Hematopoietic multipotent progenitor cell treated with erythropoietin and hydrocortisone succinate and interleukin-3 and kit ligand, for 6 days (in vitro differentiated cells): ENCODE measurements at regions not wholly inside any gene's neighbourhood (a gene's known extent, or its start where the extent isn't known, plus 50 kb on each side); places are given as distances from the start of the nearest gene placed in this dataset.

Experiments
- DNase-seq: peaks from one replicate; pipeline ENCODE4 v3.0.0-alpha.2; 2015

DNA sequence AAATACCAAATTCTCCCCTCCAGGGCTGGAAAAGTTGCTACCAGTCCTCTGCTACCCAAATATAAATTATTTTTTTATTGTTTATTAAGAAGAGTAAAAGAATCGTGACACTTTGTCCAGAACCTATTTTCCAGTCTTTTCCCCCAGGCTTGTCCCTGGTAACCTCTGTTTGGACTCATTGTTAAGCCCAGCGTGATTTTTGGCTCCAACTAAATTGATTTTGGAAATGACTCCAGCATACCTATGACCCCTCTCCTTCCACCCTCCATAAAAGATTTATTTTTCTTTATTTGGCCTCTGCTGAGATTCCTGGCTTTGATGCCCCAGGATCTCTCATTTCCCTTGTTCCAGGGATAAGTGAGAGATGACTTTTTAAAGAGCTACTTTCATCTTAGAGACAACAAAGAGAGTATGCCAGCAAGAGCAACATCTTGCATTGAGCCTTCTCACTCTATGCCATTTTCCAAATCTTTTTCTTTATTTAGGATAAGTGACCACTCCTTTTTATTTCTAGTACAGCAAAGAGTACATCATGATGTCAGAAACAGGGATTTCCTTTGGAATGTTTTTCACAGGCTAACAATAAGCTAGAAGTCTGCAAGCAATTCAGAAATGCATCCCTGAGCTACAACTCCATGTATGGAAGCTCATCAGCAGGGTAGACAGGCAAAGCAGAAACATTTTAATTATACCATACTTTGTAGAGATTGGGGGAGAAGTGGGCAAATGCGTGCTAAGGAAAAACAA is 75.8 kb downstream of the DAD1 start:
- DNase-seq, result no peak

DNA sequence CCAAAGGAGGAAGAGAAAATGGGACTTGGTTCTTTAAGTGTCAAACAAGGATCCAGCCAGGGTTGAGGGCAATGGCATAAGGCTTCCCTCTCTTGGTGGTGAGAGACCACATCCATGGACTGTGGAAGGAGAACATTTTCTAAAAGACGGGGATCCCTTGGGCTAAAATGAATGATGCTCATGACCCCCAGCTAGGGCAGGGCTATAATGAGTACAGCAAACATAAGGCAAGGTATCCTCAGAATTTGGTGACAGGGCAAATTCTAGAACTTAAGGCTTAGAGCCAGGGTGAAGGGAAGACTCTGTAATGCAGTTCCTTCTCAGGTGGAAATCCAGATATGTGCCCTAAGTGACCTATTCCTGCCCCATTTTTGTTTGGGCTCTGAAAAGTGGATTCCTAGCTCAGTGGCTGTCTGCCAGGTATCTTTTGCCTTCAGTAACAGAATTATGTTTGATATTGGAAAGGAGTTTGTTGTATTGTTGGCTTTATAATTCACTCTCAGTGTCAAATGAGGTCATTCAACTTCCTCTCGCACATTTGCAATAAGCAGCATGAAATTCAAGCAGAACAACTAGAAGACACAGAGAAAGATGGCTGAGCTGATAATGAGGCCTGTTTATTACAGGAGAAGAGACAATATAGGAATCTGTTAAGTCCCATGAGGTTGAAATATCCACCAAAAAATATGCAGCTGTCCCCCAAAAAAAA is 76.8 kb downstream of the DAD1 start:
- peak; percentile 30 for DNase-seq

DNA sequence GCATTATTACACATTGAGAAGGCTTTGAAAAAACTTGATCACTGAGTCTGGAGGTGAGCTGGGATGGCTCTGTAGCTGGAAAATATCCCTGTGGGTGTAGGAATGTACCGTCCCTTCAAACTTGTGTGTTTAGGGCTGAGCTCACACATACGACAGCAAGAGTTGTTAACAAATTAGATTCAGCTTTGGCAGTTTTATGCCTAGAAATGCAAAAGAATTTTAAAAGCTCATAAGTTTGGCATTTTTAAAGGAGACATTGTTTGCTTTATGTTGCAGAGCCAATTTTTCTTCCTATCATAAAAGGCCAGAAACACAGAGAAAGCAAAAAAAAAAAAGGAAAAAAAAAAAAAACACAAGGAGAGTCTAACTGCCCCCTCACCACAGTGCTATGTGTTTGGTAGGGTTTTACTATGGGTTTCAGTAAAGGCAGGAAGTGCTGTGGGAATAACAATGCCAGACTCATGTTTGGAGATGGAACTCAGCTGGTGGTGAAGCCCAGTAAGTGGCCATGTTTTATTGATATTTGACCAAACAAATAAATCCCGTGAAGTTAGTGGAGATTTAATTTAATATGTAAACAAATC is 78.4 kb downstream of the DAD1 start:
- DNase-seq, result no peak

DNA sequence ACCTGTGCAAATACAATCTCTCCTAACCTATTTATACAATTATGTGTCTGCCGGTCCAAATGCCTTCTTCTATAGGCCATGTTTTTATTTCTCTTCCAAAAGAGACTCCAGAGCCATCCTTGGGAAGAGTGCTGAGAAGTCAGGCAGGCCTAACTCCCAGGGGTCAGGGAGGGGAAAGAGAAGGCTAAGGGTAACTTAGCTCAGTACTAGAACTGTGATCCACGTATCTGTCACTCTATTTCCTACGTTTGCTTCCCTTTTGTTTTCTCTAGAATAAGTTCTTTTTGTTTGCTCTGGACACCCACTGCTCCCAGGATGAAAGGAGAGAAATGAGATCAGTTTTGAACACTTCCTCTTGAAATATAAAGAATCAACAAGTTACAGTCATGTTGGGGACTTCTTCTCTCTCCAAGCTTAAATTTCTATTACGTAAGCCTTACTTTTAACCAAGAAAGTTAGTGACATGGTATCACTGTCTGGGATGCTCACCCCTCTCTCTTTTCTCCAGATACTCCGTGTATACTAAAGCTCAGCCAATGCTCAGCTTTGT is 79.2 kb downstream of the DAD1 start:
- no peak for DNase-seq

DNA sequence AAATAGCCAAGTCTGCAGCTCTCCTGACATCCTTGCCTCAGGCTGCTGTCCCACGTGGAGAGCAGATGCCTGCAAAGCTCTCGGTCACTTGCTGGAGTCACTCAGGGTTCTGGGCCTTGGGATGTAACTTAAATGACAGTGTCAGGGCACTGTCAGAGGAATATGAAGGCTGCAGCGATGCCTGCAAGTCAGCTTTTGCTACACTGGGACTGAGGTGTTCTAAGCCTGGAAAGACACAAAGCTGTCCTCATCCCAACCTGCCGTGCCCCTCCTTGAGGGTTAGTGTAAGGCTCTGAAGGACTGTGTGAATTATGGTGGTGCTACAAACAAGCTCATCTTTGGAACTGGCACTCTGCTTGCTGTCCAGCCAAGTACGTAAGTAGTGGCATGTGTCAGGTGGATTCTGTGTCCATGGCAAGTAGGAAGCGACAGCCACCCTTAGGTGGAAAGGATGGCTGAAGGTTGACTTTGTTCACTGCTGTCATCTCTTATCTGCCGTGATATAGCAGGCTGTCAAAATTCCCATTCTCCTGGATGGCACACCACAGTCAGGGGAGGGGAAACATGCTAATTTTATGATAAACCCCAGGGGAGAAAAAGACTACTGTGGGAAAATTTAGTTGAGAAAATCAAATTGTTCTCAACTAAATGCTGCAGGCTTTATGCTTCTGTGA is 79.9 kb downstream of the DAD1 start:
- no peak for DNase-seq

DNA sequence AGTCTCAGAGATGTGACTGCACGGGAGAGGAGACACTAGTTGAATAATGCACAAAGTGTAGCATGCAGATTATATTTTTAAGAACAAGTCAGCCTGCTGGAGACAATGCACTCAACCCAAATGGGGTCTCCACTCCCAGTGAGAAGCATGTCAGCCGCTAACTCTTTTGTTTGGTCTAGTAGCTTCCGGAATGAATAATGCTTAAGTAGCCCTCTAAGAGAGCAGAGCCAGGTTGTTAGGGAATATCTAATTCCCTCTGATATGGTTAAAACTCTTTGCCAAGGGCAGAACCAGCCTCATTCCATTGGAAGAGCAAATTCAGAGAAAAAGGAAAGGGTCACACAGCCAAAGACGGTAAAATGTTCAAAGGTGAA is 80.4 kb downstream of the DAD1 start:
- DNase-seq, result no peak

DNA sequence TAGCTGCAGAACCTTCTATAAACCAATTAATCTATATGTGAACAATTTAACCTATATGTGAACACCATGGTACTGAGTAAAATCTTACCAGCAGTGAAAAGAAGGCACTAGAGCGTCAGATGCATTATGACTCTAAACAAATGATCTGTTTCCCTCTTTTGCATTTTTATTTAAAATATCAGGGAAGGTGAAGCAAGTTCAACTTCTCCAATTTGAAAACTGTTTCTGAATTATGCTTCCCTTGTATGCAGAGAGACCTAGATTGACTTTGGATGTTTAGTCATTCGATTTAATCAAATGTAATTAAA is 80.9 kb downstream of the DAD1 start:
- no peak for DNase-seq

DNA sequence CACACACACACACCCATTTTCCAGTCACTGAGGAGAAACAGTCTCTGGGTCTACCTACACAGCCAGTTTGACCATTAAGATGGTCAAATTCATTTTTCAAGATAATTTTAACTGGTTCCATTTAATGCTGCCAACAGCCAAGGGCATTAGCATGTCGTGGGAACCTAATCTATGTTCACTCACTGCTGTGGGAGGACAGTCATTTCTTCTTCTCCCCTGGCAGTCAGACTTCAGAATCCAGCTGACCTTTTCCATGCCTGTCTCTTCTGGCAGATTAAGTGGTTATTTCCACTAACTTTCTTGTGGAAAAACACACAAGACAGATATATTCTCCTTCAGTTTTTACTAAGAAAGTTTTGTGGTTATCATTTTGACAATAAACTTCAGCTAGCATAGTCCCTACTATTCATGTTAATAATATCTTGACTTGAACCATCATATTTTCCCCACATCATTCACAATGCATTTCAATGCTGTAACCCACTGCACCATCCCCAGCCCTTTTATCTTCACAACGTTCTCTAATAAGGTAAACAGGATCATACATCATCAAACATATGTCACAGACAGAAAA is 82.2 kb downstream of the DAD1 start:
- no peak for DNase-seq

DNA sequence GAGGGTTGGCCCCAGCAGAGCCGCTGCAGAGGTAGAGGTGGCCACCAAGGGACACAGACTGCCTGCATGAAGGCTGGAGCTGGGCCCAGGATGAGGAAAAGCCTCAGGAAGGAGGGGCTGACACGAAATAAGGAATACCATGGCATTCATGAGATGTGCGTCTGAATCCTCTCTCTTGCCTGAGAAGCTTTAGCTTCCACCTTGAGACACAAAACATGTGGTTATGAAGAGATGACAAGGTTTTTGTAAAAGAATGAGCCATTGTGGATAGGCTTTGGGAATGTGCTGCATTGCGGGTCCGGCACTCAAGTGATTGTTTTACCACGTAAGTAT is 82.7 kb downstream of the DAD1 start:
- DNase-seq, result no peak

DNA sequence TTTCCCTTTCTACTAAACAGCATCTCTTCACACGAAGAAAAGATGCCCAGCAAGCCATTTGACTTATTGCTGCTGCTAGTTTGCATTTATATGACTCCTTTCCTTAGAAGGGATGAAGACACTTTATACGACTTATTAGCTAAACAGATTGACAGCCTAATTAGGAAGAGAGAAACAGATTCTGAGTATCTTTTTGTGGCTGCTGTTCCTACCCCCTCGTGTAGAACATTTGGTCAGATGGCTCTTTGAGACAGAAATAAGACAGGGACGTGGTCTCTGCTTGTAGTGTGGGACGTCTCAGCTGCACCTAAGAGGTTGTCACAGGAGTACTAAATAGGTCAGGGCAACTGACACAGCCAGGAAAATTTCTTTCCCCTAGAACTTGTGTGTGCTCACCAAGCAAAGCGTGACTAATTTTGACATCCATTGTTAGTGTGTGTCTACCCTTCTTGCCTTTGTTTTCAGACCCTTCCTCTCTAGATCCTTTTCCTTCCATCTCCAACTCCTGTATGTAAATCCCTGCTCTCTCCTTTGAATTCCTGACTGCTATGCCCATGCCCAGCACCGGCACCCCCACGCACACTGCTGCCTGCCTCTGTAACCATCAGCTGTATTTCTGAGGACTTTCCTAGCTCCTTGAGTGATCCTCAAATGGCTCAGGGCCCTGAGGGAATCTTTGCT is 83.2 kb downstream of the DAD1 start:
- DNase-seq, result no peak

DNA sequence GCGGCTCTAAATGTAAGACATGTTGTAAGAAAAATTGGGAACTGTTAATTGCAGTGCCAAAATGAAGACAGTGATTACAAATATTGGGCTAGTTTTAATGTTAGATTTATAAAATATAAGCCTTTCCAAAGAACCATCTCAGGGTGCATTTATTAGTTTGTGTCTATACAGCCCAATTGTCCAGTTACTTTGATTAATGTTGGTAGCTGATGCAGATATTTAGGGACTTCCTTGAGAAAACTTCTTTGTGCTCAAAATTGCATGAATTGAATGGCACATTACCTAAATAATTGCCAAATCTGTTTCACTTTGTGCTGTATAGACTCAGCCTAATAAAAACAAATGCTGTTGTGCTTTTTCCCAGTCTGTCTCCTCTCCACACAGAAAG is 83.7 kb downstream of the DAD1 start:
- no peak for DNase-seq

DNA sequence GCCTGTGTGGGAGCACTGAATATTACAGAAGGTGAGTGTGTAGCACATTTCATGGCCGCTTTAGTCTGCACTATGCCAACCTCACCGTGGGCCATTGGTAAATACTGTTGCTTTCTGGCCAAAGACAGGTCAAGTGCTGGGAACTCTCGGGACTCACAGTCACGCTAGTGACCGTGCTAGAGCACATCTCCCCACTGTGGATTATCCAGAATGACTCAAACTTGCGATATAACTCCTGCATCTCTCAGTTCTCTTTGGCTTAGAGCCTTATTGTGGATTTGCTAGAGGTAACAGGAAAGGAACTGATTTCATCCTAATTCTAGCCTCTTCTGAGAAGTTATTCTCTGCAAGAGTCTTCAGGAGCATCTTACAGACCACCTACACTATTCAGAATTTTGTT is 86.5 kb downstream of the DAD1 start:
- no peak for DNase-seq

DNA sequence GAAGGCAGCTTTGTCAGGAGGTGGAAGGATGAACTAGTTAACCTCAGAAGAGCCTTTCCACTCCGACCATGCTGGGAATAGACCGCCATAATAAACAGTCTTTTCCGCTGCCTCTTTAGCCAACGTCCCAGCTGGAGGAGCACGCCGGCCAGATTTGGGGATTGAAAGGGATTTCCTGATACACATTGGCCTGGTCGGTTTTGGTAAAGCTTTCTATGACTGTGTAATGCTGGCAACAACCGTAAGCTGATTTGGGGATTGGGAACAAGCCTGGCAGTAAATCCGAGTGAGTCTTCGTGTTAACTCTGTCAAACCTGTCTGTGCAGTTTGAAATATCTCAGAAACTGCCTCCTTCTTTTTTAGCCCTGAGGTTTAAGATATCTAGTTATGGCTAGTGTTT is 87.0 kb downstream of the DAD1 start:
- no peak for DNase-seq

DNA sequence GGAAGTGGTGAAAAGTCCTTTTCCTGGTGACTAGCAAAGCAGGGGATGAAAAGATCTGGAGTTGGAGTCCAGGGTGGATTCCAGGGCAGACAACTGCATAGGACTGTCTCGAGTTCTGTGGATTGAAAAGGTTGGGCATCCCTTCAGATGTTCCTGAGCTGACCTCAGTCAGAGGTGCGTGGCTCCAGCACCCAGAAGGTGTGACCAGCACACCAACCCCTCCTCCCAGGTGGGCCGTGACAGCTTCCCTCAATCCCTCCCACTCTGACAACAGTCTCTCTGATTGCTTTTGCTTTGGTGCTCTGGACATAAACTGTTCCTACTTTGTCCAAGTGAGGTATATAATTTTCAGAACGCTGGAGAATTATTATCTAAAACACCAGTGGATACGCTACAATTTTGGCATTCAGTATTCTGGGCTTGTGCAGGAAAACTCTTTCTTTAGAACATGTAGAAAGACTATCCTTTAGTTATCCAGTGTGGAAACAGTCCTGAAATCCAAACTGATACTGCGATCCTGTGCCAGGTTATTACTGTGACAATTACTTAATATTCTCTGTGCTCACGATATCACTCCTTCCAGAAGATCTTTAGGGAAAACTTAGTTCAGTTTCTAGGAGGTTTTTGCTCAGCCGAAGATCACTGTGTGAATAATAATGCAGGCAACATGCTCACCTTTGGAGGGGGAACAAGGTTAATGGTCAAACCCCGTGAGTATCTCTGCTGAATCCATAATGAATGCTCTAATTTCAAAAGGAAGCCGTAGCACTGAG is 87.9 kb downstream of the DAD1 start:
- no peak for DNase-seq

DNA sequence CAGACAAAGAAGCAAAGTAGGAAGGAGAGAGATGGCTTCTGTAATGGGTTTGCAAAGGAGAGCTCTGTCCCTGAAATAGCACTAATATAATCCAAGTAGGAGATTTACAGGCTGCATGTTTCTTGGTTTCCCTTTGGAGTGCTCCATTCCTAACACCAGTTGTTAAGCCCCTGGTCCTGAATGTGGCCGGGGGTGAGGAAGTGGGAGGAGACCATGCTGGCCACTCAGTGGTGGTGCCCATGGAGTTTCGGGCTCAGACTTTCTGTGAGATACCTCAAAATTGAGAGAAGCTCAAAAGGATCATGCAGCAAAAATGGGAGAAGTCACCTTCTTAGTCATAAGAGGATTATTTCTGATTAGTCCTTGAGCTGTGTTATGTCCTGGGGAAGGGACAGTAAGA is 88.5 kb downstream of the DAD1 start:
- DNase-seq, result no peak

DNA sequence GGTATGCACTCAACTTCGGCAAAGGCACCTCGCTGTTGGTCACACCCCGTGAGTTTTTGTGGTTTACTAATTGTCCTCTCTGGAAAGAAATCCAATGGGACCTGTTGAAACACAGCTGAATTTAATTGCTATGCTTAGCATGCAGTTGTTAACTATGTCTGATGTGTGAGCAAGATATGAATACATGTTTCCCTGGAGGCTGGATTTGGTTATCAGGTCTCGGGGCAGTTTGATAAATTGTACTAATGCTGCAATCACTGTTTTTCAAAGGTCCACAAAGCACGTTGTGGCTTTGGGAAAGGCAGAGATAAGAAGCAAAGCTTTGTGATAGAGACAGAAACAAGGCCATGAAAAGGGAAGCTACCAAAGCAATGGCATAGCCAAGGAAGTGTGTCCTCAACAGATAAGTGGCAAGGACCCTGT is 91.3 kb downstream of the DAD1 start:
- DNase-seq, result peak; percentile 74

DNA sequence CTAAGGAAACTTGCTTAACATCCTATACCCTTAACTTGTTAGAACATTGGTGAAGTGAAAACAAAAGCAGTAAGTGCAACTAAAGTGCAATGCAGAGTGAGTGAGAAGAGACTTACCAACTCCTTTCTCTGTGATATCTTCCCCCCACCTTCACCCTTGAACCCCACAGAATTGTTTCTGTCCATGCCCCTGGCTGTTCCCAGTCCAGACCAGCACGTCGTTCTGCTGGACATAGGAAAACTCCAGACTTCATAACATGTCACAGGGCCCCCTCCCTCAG is 91.9 kb downstream of the DAD1 start:
- no peak for DNase-seq

DNA sequence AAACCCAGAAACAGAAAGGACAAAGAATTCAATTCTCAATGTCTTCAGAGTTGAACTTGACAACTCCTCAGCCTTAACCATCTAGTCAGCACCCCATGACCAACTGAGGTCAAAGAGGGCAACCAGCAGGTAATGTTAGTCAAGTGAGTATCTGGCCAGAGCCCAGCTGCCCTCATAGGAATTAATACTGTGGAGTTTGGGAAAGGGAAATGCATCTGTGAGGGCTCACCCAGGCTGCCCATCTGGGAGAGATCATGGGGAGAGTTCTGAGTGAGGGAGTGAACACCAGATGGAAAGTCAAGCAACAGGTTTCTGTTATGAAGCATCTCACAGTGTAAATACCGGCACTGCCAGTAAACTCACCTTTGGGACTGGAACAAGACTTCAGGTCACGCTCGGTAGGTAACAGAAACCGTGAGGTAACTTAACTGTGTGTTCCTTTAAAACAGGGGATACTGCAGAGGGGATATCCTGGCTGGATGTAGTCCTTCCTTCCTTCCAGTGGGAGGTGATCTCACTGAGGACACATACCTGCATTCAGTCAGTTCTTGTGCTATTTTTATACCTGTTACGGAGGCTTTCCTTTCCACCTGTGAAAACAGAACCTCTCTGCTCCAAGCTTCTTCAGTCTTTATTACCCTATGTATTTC is 94.4 kb downstream of the DAD1 start:
- no peak for DNase-seq

DNA sequence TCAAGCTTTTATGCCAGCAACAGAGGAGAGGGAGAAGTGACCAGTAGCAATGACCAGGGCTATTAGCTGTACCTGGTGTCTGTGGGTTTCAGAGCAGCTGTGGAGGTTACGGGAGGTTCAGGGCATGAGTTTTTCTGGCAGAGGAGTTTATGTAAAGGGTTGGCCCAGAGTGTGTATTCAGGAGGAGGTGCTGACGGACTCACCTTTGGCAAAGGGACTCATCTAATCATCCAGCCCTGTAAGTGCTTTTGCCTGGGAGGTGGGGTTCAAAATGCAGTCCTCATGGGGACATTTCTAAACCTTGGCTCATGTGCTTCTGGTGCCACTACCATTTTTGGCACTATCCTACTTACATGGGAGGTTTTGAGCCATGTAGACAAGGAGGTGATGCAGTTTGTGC is 95.3 kb downstream of the DAD1 start:
- DNase-seq, result no peak

DNA sequence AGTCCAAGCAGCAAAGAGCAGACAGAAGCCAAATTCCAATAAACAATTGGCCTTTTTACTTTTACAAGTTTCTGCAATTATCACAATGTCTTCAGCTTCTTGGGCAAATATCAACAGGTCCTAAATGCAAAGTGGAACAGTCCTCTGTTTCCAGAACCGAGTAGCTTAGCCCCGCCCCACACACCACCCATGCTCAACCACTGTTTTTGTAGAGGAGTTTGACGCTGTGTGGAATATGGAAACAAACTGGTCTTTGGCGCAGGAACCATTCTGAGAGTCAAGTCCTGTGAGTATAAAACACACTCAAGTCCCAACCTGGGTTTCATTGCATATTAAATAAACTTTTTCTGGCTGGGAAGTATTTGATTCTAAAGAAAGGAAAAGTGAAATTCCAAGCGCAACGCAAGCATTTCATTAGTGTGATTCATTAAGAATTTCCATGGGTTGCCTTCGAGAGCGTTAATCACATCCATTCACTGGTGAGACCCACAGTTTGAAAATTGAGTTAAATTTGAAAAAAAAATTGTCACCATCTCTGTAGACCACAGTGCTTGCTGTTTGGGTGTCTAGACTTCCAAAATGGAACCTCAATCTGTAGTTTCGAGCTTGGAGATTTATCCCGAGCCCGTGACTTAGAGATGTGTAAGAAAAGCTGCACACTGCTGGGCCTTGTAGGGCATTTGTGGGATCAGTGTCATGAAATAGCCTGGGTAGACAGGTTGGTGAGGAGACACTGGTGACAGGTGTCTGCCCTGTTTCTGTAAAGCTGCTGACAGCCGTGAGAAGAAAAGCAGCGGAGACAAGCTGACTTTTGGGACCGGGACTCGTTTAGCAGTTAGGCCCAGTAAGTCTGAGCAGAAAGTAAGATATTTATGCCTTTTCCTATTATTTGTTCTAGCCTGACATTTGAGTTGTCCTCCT is 96.1 kb downstream of the DAD1 start:
- no peak for DNase-seq
